Stimulated activated memory B cell treated with anti-CD40 and anti-IgM and Interleukin-4, amounts not matched to agents 10 μg/mL and 1 μg/mL and 100 μg/mL, for 72 hours (primary cell): ENCODE measurements at regions not wholly inside any gene's neighbourhood (a gene's known extent, or its start where the extent isn't known, plus 50 kb on each side); places are given as distances from the start of the nearest gene placed in this dataset.

Experiments used
- ATAC-seq: fragments of 150-1000 bp; cut with Tn5 transposase; 2 replicates; pipeline ENCODE4 v1.10.0; 2021
- H3K27ac Mint-ChIP-seq: one replicate; pipeline ENCODE4 v1.8.0; 2022; ENCODE audit warnings: mild to moderate bottlenecking, mixed read lengths
- H3K27me3 Mint-ChIP-seq: one replicate; pipeline ENCODE4 v1.8.0; 2022; ENCODE audit warnings: mixed read lengths
- H3K36me3 Mint-ChIP-seq: one replicate; pipeline ENCODE4 v1.8.0; 2022; ENCODE audit warnings: mixed read lengths
- H3K4me1 Mint-ChIP-seq: one replicate; pipeline ENCODE4 v1.8.0; 2022; ENCODE audit warnings: mixed read lengths
- H3K4me3 Mint-ChIP-seq: one replicate; pipeline ENCODE4 v1.8.0; 2022; ENCODE audit warnings: mild to moderate bottlenecking, moderate library complexity, mixed read lengths
- H3K9me3 Mint-ChIP-seq: one replicate; pipeline ENCODE4 v1.8.0; 2022; ENCODE audit warnings: mixed read lengths

GRCh38 chr18:6574631-6575030 lies 154.9 kb upstream of the ARHGAP28 start:
- no peaks in the 10 kb centered on the region for H3K36me3 Mint-ChIP-seq
- H3K9me3 Mint-ChIP-seq, result peaks cover 2% of the 10 kb centered on the region
- no peaks in the 10 kb centered on the region for H3K27me3 Mint-ChIP-seq
- H3K4me1 Mint-ChIP-seq, result no peaks in the 10 kb centered on the region
- H3K4me3 Mint-ChIP-seq, result no peak overlapping the region
- no peak overlapping the region for H3K27ac Mint-ChIP-seq
- no peak for ATAC-seq

GRCh38 chr18:6575908-6576307 lies 153.6 kb upstream of the ARHGAP28 start:
- Mint-ChIP-seq H3K36me3 (no peaks in the 10 kb centered on the region), H3K27ac (no peak overlapping the region), H3K9me3 (peaks cover 2% of the 10 kb centered on the region), H3K27me3 (no peaks in the 10 kb centered on the region), H3K4me3 (no peak overlapping the region), H3K4me1 (no peaks in the 10 kb centered on the region)
- ATAC-seq, result no peak

- no peak for ATAC-seq
- no peak overlapping the region for H3K4me3 Mint-ChIP-seq
- no peaks in the 10 kb centered on the region for H3K4me1 Mint-ChIP-seq
- no peaks in the 10 kb centered on the region for H3K9me3 Mint-ChIP-seq
- no peaks in the 10 kb centered on the region for H3K36me3 Mint-ChIP-seq
- H3K27ac Mint-ChIP-seq, result no peak overlapping the region
- H3K27me3 Mint-ChIP-seq, result no peaks in the 10 kb centered on the region
These were observed 152.7 kb upstream of the ARHGAP28 start for GRCh38 chr18:6576718-6577375.

GRCh38 chr18:6578686-6579085 lies 150.8 kb upstream of the ARHGAP28 start:
- H3K9me3 Mint-ChIP-seq, result peaks cover 1% of the 10 kb centered on the region
- no peaks in the 10 kb centered on the region for H3K4me1 Mint-ChIP-seq
- no peaks in the 10 kb centered on the region for H3K27me3 Mint-ChIP-seq
- ATAC-seq, result no peak
- H3K27ac Mint-ChIP-seq, result no peak overlapping the region
- H3K36me3 Mint-ChIP-seq, result no peaks in the 10 kb centered on the region
- H3K4me3 Mint-ChIP-seq, result no peak overlapping the region

GRCh38 chr18:6579486-6579885 lies 150.0 kb upstream of the ARHGAP28 start:
- Mint-ChIP-seq H3K4me3 (no peak overlapping the region), H3K4me1 (no peaks in the 10 kb centered on the region), H3K27ac (no peak overlapping the region), H3K27me3 (no peaks in the 10 kb centered on the region), H3K36me3 (no peaks in the 10 kb centered on the region), H3K9me3 (peaks cover 2% of the 10 kb centered on the region)
- no peak for ATAC-seq

GRCh38 chr18:6580401-6580800 lies 149.1 kb upstream of the ARHGAP28 start:
- Mint-ChIP-seq H3K4me1 (no peaks in the 10 kb centered on the region), H3K9me3 (peaks cover 5% of the 10 kb centered on the region), H3K27me3 (no peaks in the 10 kb centered on the region)

GRCh38 chr18:6589923-6590322 lies 139.6 kb upstream of the ARHGAP28 start:
- no peak overlapping the region for H3K4me3 Mint-ChIP-seq
- no peaks in the 10 kb centered on the region for H3K4me1 Mint-ChIP-seq
- no peaks in the 10 kb centered on the region for H3K27me3 Mint-ChIP-seq
- H3K9me3 Mint-ChIP-seq, result peaks cover 8% of the 10 kb centered on the region
- H3K36me3 Mint-ChIP-seq, result no peaks in the 10 kb centered on the region
- H3K27ac Mint-ChIP-seq, result no peak overlapping the region
- ATAC-seq, result no peak

More at GRCh38 chr18:6580401-6580800, 149.1 kb upstream of the ARHGAP28 start:
- H3K4me3 Mint-ChIP-seq, result no peak overlapping the region
- no peak for ATAC-seq
- no peaks in the 10 kb centered on the region for H3K36me3 Mint-ChIP-seq
- H3K27ac Mint-ChIP-seq, result no peak overlapping the region

GRCh38 chr18:6590326-6590725 lies 139.2 kb upstream of the ARHGAP28 start:
- ATAC-seq, result no peak
- Mint-ChIP-seq H3K27ac (no peak overlapping the region), H3K36me3 (no peaks in the 10 kb centered on the region), H3K4me3 (no peak overlapping the region), H3K4me1 (no peaks in the 10 kb centered on the region), H3K9me3 (peaks cover 8% of the 10 kb centered on the region), H3K27me3 (no peaks in the 10 kb centered on the region)

GRCh38 chr18:6591491-6591890 lies 138.0 kb upstream of the ARHGAP28 start:
- no peaks in the 10 kb centered on the region for H3K4me1 Mint-ChIP-seq
- no peaks in the 10 kb centered on the region for H3K27me3 Mint-ChIP-seq
- H3K4me3 Mint-ChIP-seq, result no peak overlapping the region
- H3K9me3 Mint-ChIP-seq, result peaks cover 6% of the 10 kb centered on the region
- no peak overlapping the region for H3K27ac Mint-ChIP-seq
- no peak for ATAC-seq
- H3K36me3 Mint-ChIP-seq, result no peaks in the 10 kb centered on the region

GRCh38 chr18:6592522-6592921 lies 137.0 kb upstream of the ARHGAP28 start:
- H3K4me3 Mint-ChIP-seq, result no peak overlapping the region
- ATAC-seq, result no peak
- H3K4me1 Mint-ChIP-seq, result no peaks in the 10 kb centered on the region
- no peaks in the 10 kb centered on the region for H3K27me3 Mint-ChIP-seq
- H3K27ac Mint-ChIP-seq, result no peak overlapping the region
- H3K36me3 Mint-ChIP-seq, result no peaks in the 10 kb centered on the region
- H3K9me3 Mint-ChIP-seq, result peaks cover 6% of the 10 kb centered on the region

GRCh38 chr18:6593142-6593885 lies 136.2 kb upstream of the ARHGAP28 start:
- H3K9me3 Mint-ChIP-seq, result peaks cover 6% of the 10 kb centered on the region
- H3K4me1 Mint-ChIP-seq, result no peaks in the 10 kb centered on the region
- no peaks in the 10 kb centered on the region for H3K36me3 Mint-ChIP-seq
- no peak overlapping the region for H3K4me3 Mint-ChIP-seq
- no peak overlapping the region for H3K27ac Mint-ChIP-seq
- no peak for ATAC-seq
- no peaks in the 10 kb centered on the region for H3K27me3 Mint-ChIP-seq

- peaks cover 6% of the 10 kb centered on the region for H3K9me3 Mint-ChIP-seq
- H3K27me3 Mint-ChIP-seq, result no peaks in the 10 kb centered on the region
- ATAC-seq, result no peak
- H3K4me3 Mint-ChIP-seq, result no peak overlapping the region
- no peaks in the 10 kb centered on the region for H3K4me1 Mint-ChIP-seq
- no peak overlapping the region for H3K27ac Mint-ChIP-seq
- H3K36me3 Mint-ChIP-seq, result no peaks in the 10 kb centered on the region
These were observed 133.8 kb upstream of the ARHGAP28 start for GRCh38 chr18:6595666-6596065.

GRCh38 chr18:6598657-6599056 lies 130.9 kb upstream of the ARHGAP28 start:
- no peak for ATAC-seq
- peaks cover 4% of the 10 kb centered on the region for H3K9me3 Mint-ChIP-seq
- no peak overlapping the region for H3K27ac Mint-ChIP-seq
- no peak overlapping the region for H3K4me3 Mint-ChIP-seq
- no peaks in the 10 kb centered on the region for H3K36me3 Mint-ChIP-seq
- H3K4me1 Mint-ChIP-seq, result no peaks in the 10 kb centered on the region
- no peaks in the 10 kb centered on the region for H3K27me3 Mint-ChIP-seq

GRCh38 chr18:6600667-6601167 lies 128.8 kb upstream of the ARHGAP28 start:
- no peak overlapping the region for H3K4me3 Mint-ChIP-seq
- H3K9me3 Mint-ChIP-seq, result no peaks in the 10 kb centered on the region
- no peak for ATAC-seq

GRCh38 chr18:6601241-6601640 lies 128.3 kb upstream of the ARHGAP28 start:
- Mint-ChIP-seq H3K36me3 (no peaks in the 10 kb centered on the region), H3K27me3 (no peaks in the 10 kb centered on the region), H3K27ac (no peak overlapping the region), H3K4me3 (no peak overlapping the region), H3K4me1 (no peaks in the 10 kb centered on the region), H3K9me3 (no peaks in the 10 kb centered on the region)
- ATAC-seq, result no peak

More at GRCh38 chr18:6600667-6601167, 128.8 kb upstream of the ARHGAP28 start:
- Mint-ChIP-seq H3K27me3 (no peaks in the 10 kb centered on the region), H3K36me3 (no peaks in the 10 kb centered on the region), H3K27ac (no peak overlapping the region), H3K4me1 (no peaks in the 10 kb centered on the region)

GRCh38 chr18:6602365-6602764 lies 127.2 kb upstream of the ARHGAP28 start:
- Mint-ChIP-seq H3K36me3 (no peaks in the 10 kb centered on the region), H3K4me3 (no peak overlapping the region), H3K27ac (no peak overlapping the region), H3K9me3 (no peaks in the 10 kb centered on the region), H3K4me1 (no peaks in the 10 kb centered on the region), H3K27me3 (no peaks in the 10 kb centered on the region)
- no peak for ATAC-seq
